Prostate gland (tissue), 2 donors: ENCODE measurements at regions not wholly inside any gene's neighbourhood (a gene's known extent, or its start where the extent isn't known, plus 50 kb on each side); places are given as distances from the start of the nearest gene placed in this dataset.
A peak's percentile ranks its signal among the peaks of the same experiment; 100 is the strongest.

ENCODE experiments used
- DNase-seq: peaks from one replicate; pipeline ENCODE4 v3.0.0-alpha.2; 2019; ENCODE audit warnings: low spot score
- H3K27ac ChIP-seq, 2 donors: fragments of 200-600 bp; sonication (generic); 2 replicates each; pipeline ENCODE4 v1.5.1; 2017 to 2019
- H3K27me3 ChIP-seq: fragments of 200-600 bp; sonication (generic); replicated peaks from 2 replicates; pipeline ENCODE4 v1.5.1; 2019; ENCODE audit not compliant: insufficient read depth
- H3K36me3 ChIP-seq, 2 donors: fragments of 200-600 bp; sonication (generic); 1 replicate in 1 of 2; 2 replicates in 1 of 2; pipeline versions ENCODE4 v1.5.1 to v1.8.1; 2017 to 2019
- H3K4me1 ChIP-seq: fragments of 200-600 bp; sonication (generic); replicated peaks from 2 replicates; pipeline ENCODE4 v1.5.1; 2019
- H3K4me3 ChIP-seq, 2 donors: fragments of 200-600 bp; sonication (generic); 2 replicates each; pipeline ENCODE4 v1.5.1; 2017 to 2019
- H3K9me3 ChIP-seq: fragments of 200-600 bp; sonication (generic); 2 replicates; pipeline ENCODE4 v1.5.1; 2017
- POLR2A ChIP-seq: fragments of 450-650 bp; IDR thresholded peaks from one replicate; pipeline ENCODE4 v1.6.1; 2016; ENCODE audit warnings: antibody characterized with exemption, mild to moderate bottlenecking
- POLR2AphosphoS5 ChIP-seq: sonication (generic); formaldehyde crosslinking; IDR thresholded peaks from one replicate; pipeline ENCODE4 v1.6.1; 2017; ENCODE audit warnings: antibody characterized with exemption
- WGBS: methylation state at CpG from one replicate; pipeline ENCODE4 v1.1.5; 2018; 5-methylcytosine and 5-hydroxymethylcytosine counted together
- intact Hi-C: fragments of 100-400 bp; cut with DNase I; formaldehyde crosslinking; loops from one replicate; pipeline ENCODE4 v1.14.2; 2022
- TF ChIP-seq, protein P1 (sequence below), 4 experiments: fragments of 200-600 bp in 2 of 4; fragments of 450-650 bp in 2 of 4; sonication (generic) in 2 of 4; IDR thresholded peaks; 1 replicate in 3 of 4; 2 replicates in 1 of 4; pipeline ENCODE4 v1.5.1; 2016 to 2019; ENCODE audit warnings: antibody characterized with exemption in 4 of 4, mild to moderate bottlenecking in 2 of 4, moderate library complexity in 2 of 4

- no peaks in the 10 kb centered on the region for H3K4me1 ChIP-seq
- no peaks in the 10 kb centered on the region for H3K9me3 ChIP-seq
- H3K4me3 ChIP-seq = no peak overlapping the region
- WGBS = 98% methylated on average over 2 of the region's 2 CpGs
- H3K27me3 ChIP-seq = no peaks in the 10 kb centered on the region
- intact Hi-C loops = loop anchor here (2.0 to 10.0 kb wide), 2 partner anchors 69 to 161 kb away; partner anchors contain the start of gene FAM161A
- peak overlapping the region in 1 of 2 donors; percentile 84 for H3K27ac ChIP-seq
- DNase-seq = no peak
- no peak for TF ChIP-seq POLR2AphosphoS5
- no peak for TF ChIP-seq POLR2A
- TF ChIP-seq, protein P1, sequence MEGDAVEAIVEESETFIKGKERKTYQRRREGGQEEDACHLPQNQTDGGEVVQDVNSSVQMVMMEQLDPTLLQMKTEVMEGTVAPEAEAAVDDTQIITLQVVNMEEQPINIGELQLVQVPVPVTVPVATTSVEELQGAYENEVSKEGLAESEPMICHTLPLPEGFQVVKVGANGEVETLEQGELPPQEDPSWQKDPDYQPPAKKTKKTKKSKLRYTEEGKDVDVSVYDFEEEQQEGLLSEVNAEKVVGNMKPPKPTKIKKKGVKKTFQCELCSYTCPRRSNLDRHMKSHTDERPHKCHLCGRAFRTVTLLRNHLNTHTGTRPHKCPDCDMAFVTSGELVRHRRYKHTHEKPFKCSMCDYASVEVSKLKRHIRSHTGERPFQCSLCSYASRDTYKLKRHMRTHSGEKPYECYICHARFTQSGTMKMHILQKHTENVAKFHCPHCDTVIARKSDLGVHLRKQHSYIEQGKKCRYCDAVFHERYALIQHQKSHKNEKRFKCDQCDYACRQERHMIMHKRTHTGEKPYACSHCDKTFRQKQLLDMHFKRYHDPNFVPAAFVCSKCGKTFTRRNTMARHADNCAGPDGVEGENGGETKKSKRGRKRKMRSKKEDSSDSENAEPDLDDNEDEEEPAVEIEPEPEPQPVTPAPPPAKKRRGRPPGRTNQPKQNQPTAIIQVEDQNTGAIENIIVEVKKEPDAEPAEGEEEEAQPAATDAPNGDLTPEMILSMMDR (IDR thresholded peaks at IDR 0.05) = no peak
- H3K36me3 ChIP-seq = no peaks in the 10 kb centered on the region
These were observed 155.6 kb upstream of the XPO1 start for GRCh38 chr2:61693744-61694143.

DNA sequence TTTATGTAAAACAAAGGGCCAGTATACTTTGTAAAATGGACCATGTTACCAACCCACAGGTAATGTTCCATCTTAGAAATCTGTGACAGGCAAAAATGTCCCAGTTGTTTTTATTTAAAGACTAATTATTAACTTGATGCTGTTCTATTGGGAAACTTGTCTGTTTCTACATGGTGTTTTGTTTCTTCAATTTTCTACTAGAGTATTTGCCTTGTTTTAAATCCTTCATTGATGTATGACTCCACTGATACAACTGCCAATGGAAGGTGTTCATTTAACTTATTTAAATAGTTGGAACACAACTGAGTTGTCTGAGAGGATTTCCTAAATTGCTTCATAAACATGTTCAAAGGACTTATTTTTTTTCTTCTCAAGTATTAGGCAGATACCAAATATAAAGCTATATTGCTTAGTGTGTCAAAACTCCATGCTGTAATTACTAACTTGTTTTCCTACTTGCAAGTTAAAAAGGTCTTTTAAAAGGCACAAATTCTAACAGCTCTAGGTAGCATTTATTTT is 152.0 kb upstream of the XPO1 start:
- H3K4me3 ChIP-seq = no peak overlapping the region
- H3K36me3 ChIP-seq = no peaks in the 10 kb centered on the region
- no peak overlapping the region for H3K27ac ChIP-seq
- H3K27me3 ChIP-seq = no peaks in the 10 kb centered on the region
- H3K9me3 ChIP-seq = no peaks in the 10 kb centered on the region
- intact Hi-C loops = loop anchor here (10.0 kb wide), 1 partner anchor 165 kb away; the partner anchor contains the start of gene FAM161A
- no peaks in the 10 kb centered on the region for H3K4me1 ChIP-seq
- no peak for TF ChIP-seq POLR2AphosphoS5
- TF ChIP-seq POLR2A = no peak
- DNase-seq = no peak

DNA sequence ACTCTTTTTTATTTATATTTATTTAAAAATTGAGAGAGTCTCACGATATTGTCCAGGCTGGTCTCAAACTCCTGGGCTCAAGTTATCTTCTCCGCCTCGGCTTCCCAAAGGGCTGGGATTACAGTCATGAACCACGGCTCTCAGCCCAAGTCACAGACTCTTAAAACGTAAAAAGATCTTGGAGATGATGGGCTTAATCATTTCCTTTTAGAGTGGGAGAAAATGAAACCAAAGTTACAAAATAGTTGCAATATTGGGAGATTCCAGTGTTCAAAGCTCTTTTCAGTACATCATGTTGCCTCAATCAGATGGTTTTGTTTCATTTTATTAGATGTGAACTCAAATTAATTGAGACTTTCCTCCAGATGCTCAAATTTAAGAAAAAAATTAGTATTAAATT is 151.4 kb upstream of the XPO1 start:
- Histone ChIP-seq H3K27ac (no peak overlapping the region), H3K4me3 (no peak overlapping the region)
- no peak for DNase-seq

GRCh38 chr2:61688369-61689334 is 150.5 kb upstream of the XPO1 start:
- H3K4me3 ChIP-seq = no peak overlapping the region
- 89% methylated on average over 17 of the region's 17 CpGs for WGBS
- no peak overlapping the region for H3K27ac ChIP-seq
- H3K27me3 ChIP-seq = no peaks in the 10 kb centered on the region
- no peaks in the 10 kb centered on the region for H3K4me1 ChIP-seq
- H3K9me3 ChIP-seq = no peaks in the 10 kb centered on the region
- no peak for DNase-seq
- no peaks in the 10 kb centered on the region for H3K36me3 ChIP-seq
- TF ChIP-seq POLR2AphosphoS5 (no peak), POLR2A (no peak)
- TF ChIP-seq, protein P1 (IDR thresholded peaks at IDR 0.05) = no peak
- intact Hi-C loops = no loop called here

More for the DNA sequence above, 151.4 kb upstream of the XPO1 start:
- WGBS = 71% methylated on average over 5 of the region's 5 CpGs
- H3K9me3 ChIP-seq = no peaks in the 10 kb centered on the region
- intact Hi-C loops = no loop called here
- TF ChIP-seq POLR2AphosphoS5 = no peak
- TF ChIP-seq POLR2A = no peak
- TF ChIP-seq, protein P1 (IDR thresholded peaks at IDR 0.05) = no peak
- no peaks in the 10 kb centered on the region for H3K36me3 ChIP-seq
- no peaks in the 10 kb centered on the region for H3K27me3 ChIP-seq
- H3K4me1 ChIP-seq = no peaks in the 10 kb centered on the region

- Histone ChIP-seq H3K4me3 (no peak overlapping the region), H3K36me3 (no peaks in the 10 kb centered on the region), H3K27ac (peak overlapping the region in 1 of 2 donors; percentile 57), H3K27me3 (no peaks in the 10 kb centered on the region), H3K4me1 (no peaks in the 10 kb centered on the region), H3K9me3 (no peaks in the 10 kb centered on the region)
- peak; percentile 42 for DNase-seq
- 72% methylated on average over 5 of the region's 5 CpGs for WGBS
- intact Hi-C loops = no loop called here
- TF ChIP-seq, protein P1 (IDR thresholded peaks at IDR 0.05) = no peak
- TF ChIP-seq POLR2A (no peak), POLR2AphosphoS5 (peak; percentile 74)
These were observed 140.9 kb upstream of the XPO1 start for GRCh38 chr2:61679096-61679495.
